ENCODE measurements at regions not wholly inside any gene's neighbourhood (a gene's known extent, or its start where the extent isn't known, plus 50 kb on each side); places are given as distances from the start of the nearest gene placed in this dataset.

- H3K9me3 ChIP-seq = no peaks in the 10 kb centered on the region
- H3K4me3 ChIP-seq = no peak overlapping the region
- no peak for TF ChIP-seq POLR2A (IDR thresholded peaks at IDR 0.05)
- TF ChIP-seq POLR2AphosphoS5 (IDR thresholded peaks at IDR 0.05; ENCODE audit: insufficient read depth in 1 of 2, low read depth in 1 of 2) = no peak
- no peak for TF ChIP-seq CTCF (IDR thresholded peaks at IDR 0.05)
- no peak overlapping the region for H3K27ac ChIP-seq
- no peaks in the 10 kb centered on the region for H3K4me1 ChIP-seq
- intact Hi-C loops (cut with DNase I) = no loop called here
- no peaks in the 10 kb centered on the region for H3K36me3 ChIP-seq
- DNase-seq (ENCODE audit: extremely low spot score in 2 of 2) = no peak
- H3K27me3 ChIP-seq = no peaks in the 10 kb centered on the region
These were observed 924.1 kb downstream of the EPHA7 start for GRCh38 chr6:92495242-92495641.

GRCh38 chr6:92485487-92485886, 933.9 kb downstream of the EPHA7 start:
- H3K9me3 ChIP-seq = no peaks in the 10 kb centered on the region
- H3K4me1 ChIP-seq = no peaks in the 10 kb centered on the region
- intact Hi-C loops (cut with DNase I) = no loop called here
- no peak for DNase-seq (ENCODE audit: extremely low spot score in 2 of 2)
- TF ChIP-seq CTCF (IDR thresholded peaks at IDR 0.05) (no peak), POLR2A (IDR thresholded peaks at IDR 0.05) (no peak), POLR2AphosphoS5 (IDR thresholded peaks at IDR 0.05; ENCODE audit: insufficient read depth in 1 of 2, low read depth in 1 of 2) (no peak)
- H3K4me3 ChIP-seq = no peak overlapping the region
- no peak overlapping the region for H3K27ac ChIP-seq
- H3K27me3 ChIP-seq = no peaks in the 10 kb centered on the region
- no peaks in the 10 kb centered on the region for H3K36me3 ChIP-seq

GRCh38 chr6:92479831-92480230, 939.5 kb downstream of the EPHA7 start:
- intact Hi-C loops (cut with DNase I) = no loop called here
- no peaks in the 10 kb centered on the region for H3K27me3 ChIP-seq
- H3K27ac ChIP-seq = no peak overlapping the region
- TF ChIP-seq CTCF (IDR thresholded peaks at IDR 0.05) (no peak), POLR2AphosphoS5 (IDR thresholded peaks at IDR 0.05; ENCODE audit: insufficient read depth in 1 of 2, low read depth in 1 of 2) (no peak), POLR2A (IDR thresholded peaks at IDR 0.05) (no peak)
- no peaks in the 10 kb centered on the region for H3K36me3 ChIP-seq
- no peak overlapping the region for H3K4me3 ChIP-seq
- no peaks in the 10 kb centered on the region for H3K4me1 ChIP-seq
- H3K9me3 ChIP-seq = no peaks in the 10 kb centered on the region
- no peak for DNase-seq (ENCODE audit: extremely low spot score in 2 of 2)

GRCh38 chr6:92473056-92473455, 946.3 kb downstream of the EPHA7 start:
- intact Hi-C loops (cut with DNase I) = no loop called here
- no peak overlapping the region for H3K27ac ChIP-seq
- no peaks in the 10 kb centered on the region for H3K9me3 ChIP-seq
- no peak overlapping the region for H3K4me3 ChIP-seq
- no peaks in the 10 kb centered on the region for H3K36me3 ChIP-seq
- no peak for TF ChIP-seq CTCF (IDR thresholded peaks at IDR 0.05)
- TF ChIP-seq POLR2A (IDR thresholded peaks at IDR 0.05) = no peak
- H3K4me1 ChIP-seq = no peaks in the 10 kb centered on the region
- no peak for DNase-seq (ENCODE audit: extremely low spot score in 2 of 2)
- H3K27me3 ChIP-seq = no peaks in the 10 kb centered on the region

- TF ChIP-seq POLR2A (IDR thresholded peaks at IDR 0.05) = no peak
- Histone ChIP-seq H3K4me3 (no peak overlapping the region), H3K27me3 (no peaks in the 10 kb centered on the region), H3K4me1 (no peaks in the 10 kb centered on the region), H3K9me3 (no peaks in the 10 kb centered on the region), H3K36me3 (no peaks in the 10 kb centered on the region), H3K27ac (no peak overlapping the region)
- DNase-seq (ENCODE audit: extremely low spot score in 2 of 2) = no peak
- intact Hi-C loops (cut with DNase I) = no loop called here
These were observed 950.1 kb downstream of the EPHA7 start for GRCh38 chr6:92469186-92469828.
